ENCODE measurements at regions not wholly inside any gene's neighbourhood (a gene's known extent, or its start where the extent isn't known, plus 50 kb on each side); places are given as distances from the start of the nearest gene placed in this dataset.
A peak's percentile ranks its signal among the peaks of the same experiment; 100 is the strongest.

DNA sequence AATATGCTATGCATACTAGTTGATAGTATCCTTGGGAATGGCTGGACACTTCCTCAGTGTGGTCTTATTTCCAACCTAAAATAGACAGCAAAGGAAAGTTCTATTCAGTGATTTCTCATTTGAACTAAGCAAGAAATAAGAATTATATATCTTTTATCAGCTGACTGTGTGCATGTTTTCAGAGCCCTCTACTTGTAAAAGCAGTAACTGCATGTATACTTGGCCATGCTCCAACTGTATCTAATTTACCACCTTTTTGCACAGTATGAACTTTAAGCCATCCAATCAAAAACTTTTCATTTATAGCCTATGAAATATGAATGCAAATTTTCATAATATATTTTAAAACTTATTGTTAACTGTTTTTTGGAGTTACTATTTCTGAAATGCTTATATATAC, 136.4 kb upstream of the PCDH9 start:
- no peak overlapping the region for H3K4me3 ChIP-seq (ENCODE audit: low read length)
- peak; percentile 5 for DNase-seq (ENCODE audit: low read depth)
- TF ChIP-seq, protein P1, sequence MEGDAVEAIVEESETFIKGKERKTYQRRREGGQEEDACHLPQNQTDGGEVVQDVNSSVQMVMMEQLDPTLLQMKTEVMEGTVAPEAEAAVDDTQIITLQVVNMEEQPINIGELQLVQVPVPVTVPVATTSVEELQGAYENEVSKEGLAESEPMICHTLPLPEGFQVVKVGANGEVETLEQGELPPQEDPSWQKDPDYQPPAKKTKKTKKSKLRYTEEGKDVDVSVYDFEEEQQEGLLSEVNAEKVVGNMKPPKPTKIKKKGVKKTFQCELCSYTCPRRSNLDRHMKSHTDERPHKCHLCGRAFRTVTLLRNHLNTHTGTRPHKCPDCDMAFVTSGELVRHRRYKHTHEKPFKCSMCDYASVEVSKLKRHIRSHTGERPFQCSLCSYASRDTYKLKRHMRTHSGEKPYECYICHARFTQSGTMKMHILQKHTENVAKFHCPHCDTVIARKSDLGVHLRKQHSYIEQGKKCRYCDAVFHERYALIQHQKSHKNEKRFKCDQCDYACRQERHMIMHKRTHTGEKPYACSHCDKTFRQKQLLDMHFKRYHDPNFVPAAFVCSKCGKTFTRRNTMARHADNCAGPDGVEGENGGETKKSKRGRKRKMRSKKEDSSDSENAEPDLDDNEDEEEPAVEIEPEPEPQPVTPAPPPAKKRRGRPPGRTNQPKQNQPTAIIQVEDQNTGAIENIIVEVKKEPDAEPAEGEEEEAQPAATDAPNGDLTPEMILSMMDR (conservative IDR thresholded peaks at IDR 0.05; ENCODE audit: low read length) = peak; percentile 21

DNA sequence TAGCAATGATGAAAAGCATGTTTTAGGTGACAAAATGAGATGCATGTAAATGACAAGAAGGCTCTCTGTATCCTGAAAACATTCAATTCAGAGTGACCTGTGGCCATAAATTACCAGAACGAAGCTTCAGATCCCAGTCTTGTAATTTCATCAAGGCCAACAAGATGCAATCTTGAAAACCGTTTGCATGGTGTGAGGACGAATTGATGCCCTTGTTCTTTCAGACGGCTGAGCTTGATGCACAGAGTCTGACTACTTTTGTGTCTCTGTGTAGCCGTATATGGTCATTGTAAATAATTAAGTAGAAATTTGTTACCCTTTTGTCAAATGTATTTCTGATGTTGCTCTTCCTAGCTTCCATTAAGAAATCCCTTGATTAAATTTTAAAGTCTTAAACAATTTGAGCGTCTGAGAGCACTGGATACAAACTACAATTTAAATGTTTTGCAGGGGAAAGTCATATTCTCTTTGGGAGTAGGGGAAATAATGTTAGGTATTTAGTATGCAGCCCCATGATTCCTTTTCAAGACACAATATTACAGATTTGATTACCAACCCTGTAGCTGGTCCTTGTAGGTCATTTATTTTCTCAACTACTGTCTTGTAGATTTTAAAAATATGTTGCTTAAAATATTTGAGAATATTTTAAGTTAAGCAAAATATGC, 125.8 kb upstream of the PCDH9 start:
- DNase-seq (ENCODE audit: low read depth) = no peak
- TF ChIP-seq, protein P1 (conservative IDR thresholded peaks at IDR 0.05; ENCODE audit: low read length) = no peak
- H3K4me3 ChIP-seq (ENCODE audit: low read length) = no peak overlapping the region

DNA sequence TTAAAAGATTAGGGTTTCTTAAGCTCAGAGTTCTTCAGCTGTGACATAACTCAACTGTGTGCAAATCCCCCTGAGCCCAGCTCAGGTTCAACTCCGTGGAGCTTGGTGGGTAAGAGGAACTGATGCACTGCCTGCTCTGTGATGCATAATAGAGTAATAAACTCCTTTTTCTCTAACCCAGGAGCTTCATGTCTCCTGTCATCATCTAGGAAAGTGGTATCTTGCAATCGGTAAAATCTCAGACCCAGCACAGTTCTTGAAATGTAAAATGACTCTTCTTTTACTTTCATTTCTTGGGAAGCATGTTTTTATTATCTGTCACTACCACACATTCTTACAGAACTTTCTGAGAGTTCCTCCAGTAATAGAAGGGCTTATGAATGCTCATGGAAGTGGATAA, 123.8 kb upstream of the PCDH9 start:
- 0 out of 2 replicates have a peak overlapping the region, but pooled peaks have one; percentile 18 for H3K4me3 ChIP-seq (ENCODE audit: low read length)
- DNase-seq (ENCODE audit: low read depth) = peak; percentile 0
- TF ChIP-seq, protein P1 (conservative IDR thresholded peaks at IDR 0.05; ENCODE audit: low read length) = no peak

DNA sequence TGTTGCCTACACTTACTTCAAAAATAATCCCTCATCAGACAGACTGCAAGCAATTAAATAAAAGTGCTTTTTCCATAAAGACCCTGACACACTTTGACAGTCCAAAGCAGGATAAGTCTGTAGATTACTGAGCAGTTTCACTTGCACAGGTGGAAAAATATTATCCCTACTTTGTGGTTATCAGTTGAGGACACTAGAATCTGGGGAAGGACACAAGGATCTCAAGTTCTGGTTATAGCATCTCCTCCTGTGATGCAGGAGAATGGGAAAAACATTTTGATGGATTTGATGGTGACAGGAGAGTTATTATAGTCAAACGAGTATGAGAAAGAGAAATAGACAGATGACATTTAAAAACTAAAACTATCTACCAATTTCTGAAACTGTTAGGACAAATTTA, 122.9 kb upstream of the PCDH9 start:
- H3K4me3 ChIP-seq (ENCODE audit: low read length) = no peak overlapping the region
- TF ChIP-seq, protein P1 (conservative IDR thresholded peaks at IDR 0.05; ENCODE audit: low read length) = no peak
- DNase-seq (ENCODE audit: low read depth) = no peak

DNA sequence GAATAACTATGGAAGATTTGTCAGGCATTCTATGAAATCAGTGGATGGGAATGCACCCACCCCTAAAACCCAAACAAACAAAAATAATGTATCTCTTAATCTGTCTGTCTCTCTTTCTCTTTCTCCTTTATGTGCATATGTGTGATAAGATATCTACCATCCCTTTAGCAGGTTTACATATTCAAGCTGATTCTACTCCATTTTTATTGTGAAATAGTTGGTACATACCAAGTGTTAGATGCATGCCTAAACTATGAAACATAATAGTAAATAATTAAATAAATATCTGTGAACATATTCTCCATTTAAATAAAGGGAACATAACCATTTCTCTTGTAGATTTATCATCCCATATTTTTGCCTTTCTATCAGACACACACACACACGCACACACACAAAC, 121.8 kb upstream of the PCDH9 start:
- DNase-seq (ENCODE audit: low read depth) = peak; percentile 0
- TF ChIP-seq, protein P1 (conservative IDR thresholded peaks at IDR 0.05; ENCODE audit: low read length) = no peak
- no peak overlapping the region for H3K4me3 ChIP-seq (ENCODE audit: low read length)

DNA sequence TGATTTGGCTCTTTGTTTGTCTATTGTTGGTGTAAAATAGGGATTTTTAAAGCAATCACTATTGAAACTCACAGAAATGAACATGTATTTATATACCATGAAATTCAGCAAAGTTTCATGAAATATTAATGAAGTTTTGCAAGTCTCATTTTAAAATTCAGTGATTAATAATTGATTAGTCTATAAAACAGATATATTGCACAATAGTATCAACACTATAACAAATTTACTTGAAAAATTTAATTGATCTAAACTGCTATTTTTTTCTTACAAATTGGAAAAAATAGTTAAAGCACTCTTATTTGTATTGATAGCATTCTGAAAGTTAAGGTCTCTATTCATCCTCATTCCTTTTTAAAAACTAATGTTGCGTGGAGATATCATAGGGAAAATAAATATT, 121.0 kb upstream of the PCDH9 start:
- TF ChIP-seq, protein P1 (conservative IDR thresholded peaks at IDR 0.05; ENCODE audit: low read length) = no peak
- H3K4me3 ChIP-seq (ENCODE audit: low read length) = no peak overlapping the region
- no peak for DNase-seq (ENCODE audit: low read depth)

DNA sequence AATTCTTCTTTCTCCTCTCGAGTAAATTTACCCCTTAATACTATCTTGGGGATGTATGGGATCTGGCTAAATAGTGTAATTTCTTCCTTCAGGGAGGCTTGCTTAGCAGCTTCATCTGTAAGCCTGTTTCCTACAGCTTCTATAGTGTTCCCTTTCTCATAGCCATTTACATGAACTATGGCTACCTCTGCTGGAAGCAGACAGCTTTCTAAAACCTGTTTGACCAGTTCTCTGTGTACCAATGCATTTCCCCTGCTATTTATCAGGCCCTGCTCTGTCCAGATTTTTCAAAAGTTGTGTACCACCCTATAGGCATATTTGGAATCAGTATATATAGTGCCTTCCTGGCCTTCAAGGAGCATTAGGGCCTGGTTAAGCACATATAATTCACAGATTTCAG, 113.6 kb upstream of the PCDH9 start:
- TF ChIP-seq, protein P1 (conservative IDR thresholded peaks at IDR 0.05; ENCODE audit: low read length) = no peak
- no peak overlapping the region for H3K4me3 ChIP-seq (ENCODE audit: low read length)
- DNase-seq (ENCODE audit: low read depth) = no peak

Measured in AG10803 (cell line).